ENCODE measurements at regions not wholly inside any gene's neighbourhood (a gene's known extent, or its start where the extent isn't known, plus 50 kb on each side); places are given as distances from the start of the nearest gene placed in this dataset.

- intact Hi-C loops (cut with micrococcal nuclease; ENCODE audit: unreplicated experiment) = no loop called here
- BruUV-seq (replicated peaks) = no TSS peak
- CTCF ChIA-PET = no interaction called here
- no peaks in the 10 kb centered on the region for H3K36me3 Mint-ChIP-seq (ENCODE audit: insufficient read depth, unreplicated experiment)
- H3K4me3 Mint-ChIP-seq (ENCODE audit: low read depth, unreplicated experiment) = no peak overlapping the region
- no peaks in the 10 kb centered on the region for H3K9me3 Mint-ChIP-seq (ENCODE audit: low read depth, unreplicated experiment)
- no peak for DNase-seq
- H3K27me3 Mint-ChIP-seq (ENCODE audit: unreplicated experiment) = peaks cover under 1% of the 10 kb centered on the region
- H3K4me1 Mint-ChIP-seq (ENCODE audit: low read depth, unreplicated experiment) = no peaks in the 10 kb centered on the region
- H3K27ac Mint-ChIP-seq (ENCODE audit: unreplicated experiment) = no peak overlapping the region
- no peak for TF ChIP-seq CTCF (IDR thresholded peaks at IDR 0.05; ENCODE audit: unreplicated experiment)
Observed at GRCh38 chr9:87801013-87801412, 75.1 kb downstream of the CTSL start.

DNA sequence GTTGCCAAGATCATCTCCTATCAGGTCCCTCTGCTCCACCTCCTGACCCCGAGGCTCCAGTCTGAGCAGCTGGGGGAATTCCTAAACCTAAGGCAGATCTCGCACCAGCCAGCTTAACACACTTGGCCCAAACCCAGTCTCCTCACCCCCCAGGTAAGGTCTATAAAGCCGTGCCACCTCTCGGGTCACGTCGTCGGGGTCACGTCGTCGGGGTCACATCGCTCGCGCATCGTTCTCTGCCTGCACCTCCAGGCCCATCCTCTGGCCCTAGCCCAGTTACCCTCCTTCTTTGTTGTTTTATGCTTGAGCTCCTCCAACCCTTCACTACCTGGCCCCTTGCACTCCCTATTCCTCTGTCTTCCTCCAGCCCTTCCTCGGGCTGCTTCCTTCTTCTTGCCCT is 77.2 kb downstream of the CTSL start:
- no TSS peak for BruUV-seq (replicated peaks)
- no peaks in the 10 kb centered on the region for H3K4me1 Mint-ChIP-seq (ENCODE audit: low read depth, unreplicated experiment)

GRCh38 chr9:87803623-87804345 is 77.9 kb downstream of the CTSL start:
- no peak for DNase-seq
- no TSS peak for BruUV-seq (replicated peaks)
- Mint-ChIP-seq H3K9me3 (ENCODE audit: low read depth, unreplicated experiment) (no peaks in the 10 kb centered on the region), H3K4me1 (ENCODE audit: low read depth, unreplicated experiment) (no peaks in the 10 kb centered on the region), H3K27ac (ENCODE audit: unreplicated experiment) (no peak overlapping the region), H3K27me3 (ENCODE audit: unreplicated experiment) (peaks cover 13% of the 10 kb centered on the region), H3K36me3 (ENCODE audit: insufficient read depth, unreplicated experiment) (no peaks in the 10 kb centered on the region), H3K4me3 (ENCODE audit: low read depth, unreplicated experiment) (no peak overlapping the region)
- CTCF ChIA-PET = no interaction called here
- intact Hi-C loops (cut with micrococcal nuclease; ENCODE audit: unreplicated experiment) = no loop called here
- TF ChIP-seq CTCF (IDR thresholded peaks at IDR 0.05; ENCODE audit: unreplicated experiment) = no peak

More for the DNA sequence above, 77.2 kb downstream of the CTSL start:
- CTCF ChIA-PET = no interaction called here
- no peak overlapping the region for H3K27ac Mint-ChIP-seq (ENCODE audit: unreplicated experiment)
- peaks cover 13% of the 10 kb centered on the region for H3K27me3 Mint-ChIP-seq (ENCODE audit: unreplicated experiment)
- intact Hi-C loops (cut with micrococcal nuclease; ENCODE audit: unreplicated experiment) = no loop called here
- no peaks in the 10 kb centered on the region for H3K36me3 Mint-ChIP-seq (ENCODE audit: insufficient read depth, unreplicated experiment)
- no peaks in the 10 kb centered on the region for H3K9me3 Mint-ChIP-seq (ENCODE audit: low read depth, unreplicated experiment)
- no peak for DNase-seq
- no peak for TF ChIP-seq CTCF (IDR thresholded peaks at IDR 0.05; ENCODE audit: unreplicated experiment)
- H3K4me3 Mint-ChIP-seq (ENCODE audit: low read depth, unreplicated experiment) = no peak overlapping the region

DNA sequence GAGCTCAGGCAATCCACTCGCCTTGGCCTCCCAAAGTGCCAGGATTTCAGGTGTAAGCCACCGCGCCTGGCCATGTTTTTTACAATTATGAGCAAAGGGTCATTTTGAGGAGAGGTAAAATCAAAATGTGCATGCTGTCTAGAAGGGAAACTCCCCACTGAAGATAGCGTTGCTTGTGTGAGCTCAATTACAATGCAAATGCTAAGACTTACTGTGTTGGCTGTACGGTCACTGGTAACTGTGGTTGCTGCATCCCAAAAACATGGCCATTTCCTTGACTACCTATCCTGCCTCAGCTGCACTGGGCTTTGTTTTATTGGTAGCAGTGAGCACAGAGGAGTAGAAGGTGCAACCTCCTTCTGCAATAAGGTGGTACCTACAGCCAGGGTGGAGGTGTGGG is 77.4 kb upstream of the SPATA31E1 start:
- BruUV-seq (replicated peaks) = no TSS peak

More for the DNA sequence above, 77.4 kb upstream of the SPATA31E1 start:
- intact Hi-C loops (cut with micrococcal nuclease; ENCODE audit: unreplicated experiment) = no loop called here
- CTCF ChIA-PET = interaction anchor here (0.7 kb wide), 1 partner anchor 1240 kb away, joined by 6 read pairs; no protein-coding TSS in a partner anchor
- H3K27me3 Mint-ChIP-seq (ENCODE audit: unreplicated experiment) = peaks cover 13% of the 10 kb centered on the region
- no peak for DNase-seq
- no peak overlapping the region for H3K4me3 Mint-ChIP-seq (ENCODE audit: low read depth, unreplicated experiment)
- H3K4me1 Mint-ChIP-seq (ENCODE audit: low read depth, unreplicated experiment) = no peaks in the 10 kb centered on the region
- no peaks in the 10 kb centered on the region for H3K36me3 Mint-ChIP-seq (ENCODE audit: insufficient read depth, unreplicated experiment)
- no peaks in the 10 kb centered on the region for H3K9me3 Mint-ChIP-seq (ENCODE audit: low read depth, unreplicated experiment)
- H3K27ac Mint-ChIP-seq (ENCODE audit: unreplicated experiment) = no peak overlapping the region
- TF ChIP-seq CTCF (IDR thresholded peaks at IDR 0.05; ENCODE audit: unreplicated experiment) = no peak
